Liver (tissue), 8 donors: ENCODE measurements at regions not wholly inside any gene's neighbourhood (a gene's known extent, or its start where the extent isn't known, plus 50 kb on each side); places are given as distances from the start of the nearest gene placed in this dataset.

ENCODE experiments used
- DNase-seq: peaks from one replicate; pipeline ENCODE4 v3.0.0-alpha.2; 2017; ENCODE audit warnings: low spot score
- H3K27ac ChIP-seq, 2 donors: one replicate each; pipeline ENCODE4 v1.7.0; 2013; ENCODE audit warnings: inconsistent platforms in 2 of 2, low read length in 2 of 2, control low read depth in 1 of 2, low read depth in 1 of 2, mild to moderate bottlenecking in 1 of 2
- H3K27me3 ChIP-seq, 4 donors: one replicate each; pipeline versions ENCODE4 v1.6.1 to v1.7.0; 2013; ENCODE audit warnings: low read length in 3 of 4, inconsistent platforms in 1 of 4, mild to moderate bottlenecking in 1 of 4, moderate library complexity in 1 of 4; ENCODE audit not compliant: control insufficient read depth in 4 of 4, insufficient read depth in 4 of 4
- H3K36me3 ChIP-seq, 4 donors: one replicate each; pipeline versions ENCODE4 v1.6.1 to v1.7.0; 2013; ENCODE audit warnings: low read length in 3 of 4, mild to moderate bottlenecking in 3 of 4, low read depth in 1 of 4, moderate library complexity in 1 of 4; ENCODE audit not compliant: control insufficient read depth in 4 of 4, insufficient read depth in 3 of 4
- H3K4me1 ChIP-seq, 4 donors: one replicate each; pipeline versions ENCODE4 v1.6.1 to v1.7.0; 2013; ENCODE audit warnings: low read length in 3 of 4, mild to moderate bottlenecking in 3 of 4, moderate library complexity in 1 of 4; ENCODE audit not compliant: control insufficient read depth in 4 of 4, insufficient read depth in 4 of 4
- H3K4me3 ChIP-seq, 3 donors: one replicate each; pipeline versions ENCODE4 v1.6.1 to v1.7.0; 2013; ENCODE audit warnings: low read length in 3 of 3, control low read depth in 1 of 3, low read depth in 1 of 3, mild to moderate bottlenecking in 1 of 3
- H3K9ac ChIP-seq, 2 donors: one replicate each; pipeline ENCODE4 v1.7.0; 2013; ENCODE audit warnings: low read length in 2 of 2, mild to moderate bottlenecking in 2 of 2, moderate library complexity in 2 of 2, control low read depth in 1 of 2, low read depth in 1 of 2
- H3K9me3 ChIP-seq, 4 donors: one replicate each; pipeline versions ENCODE4 v1.6.1 to v1.7.0; 2013; ENCODE audit warnings: low read length in 3 of 4; ENCODE audit not compliant: control insufficient read depth in 4 of 4
- EGR1 ChIP-seq, 2 donors: IDR thresholded peaks; 2 replicates each; pipeline ENCODE4 v1.6.1; 2016 to 2018; ENCODE audit warnings: antibody characterized with exemption in 2 of 2, low read depth in 2 of 2
- FOXA1 ChIP-seq: IDR thresholded peaks from 2 replicates; pipeline ENCODE4 v1.6.1; 2016; ENCODE audit warnings: antibody characterized with exemption
- FOXA2 ChIP-seq: IDR thresholded peaks from 2 replicates; pipeline ENCODE4 v1.6.1; 2016; ENCODE audit warnings: antibody characterized with exemption
- GABPA ChIP-seq, 2 donors: IDR thresholded peaks in 1 of 2; conservative IDR thresholded peaks in 1 of 2; 2 replicates each; pipeline ENCODE4 v1.6.1; 2016; ENCODE audit warnings: antibody characterized with exemption in 2 of 2, mild to moderate bottlenecking in 1 of 2, moderate library complexity in 1 of 2
- HNF4A ChIP-seq, 2 donors: conservative IDR thresholded peaks; 2 replicates each; pipeline ENCODE4 v1.6.1; 2016; ENCODE audit warnings: antibody characterized with exemption in 2 of 2, mild to moderate bottlenecking in 2 of 2
- HNF4G ChIP-seq: IDR thresholded peaks from 2 replicates; pipeline ENCODE4 v1.6.1; 2016; ENCODE audit warnings: antibody characterized with exemption
- JUND ChIP-seq, 2 donors: IDR thresholded peaks; 2 replicates each; pipeline ENCODE4 v1.6.1; 2016; ENCODE audit warnings: antibody characterized with exemption in 2 of 2
- MAX ChIP-seq: IDR thresholded peaks from 2 replicates; pipeline ENCODE4 v1.6.1; 2016; ENCODE audit warnings: antibody characterized with exemption
- NR2F2 ChIP-seq: IDR thresholded peaks from 2 replicates; pipeline ENCODE4 v1.6.1; 2016; ENCODE audit warnings: antibody characterized with exemption
- RAD21 ChIP-seq, 2 donors: IDR thresholded peaks; 2 replicates each; pipeline ENCODE4 v1.6.1; 2016; ENCODE audit warnings: antibody characterized with exemption in 2 of 2, mild to moderate bottlenecking in 2 of 2
- RXRA ChIP-seq, 2 donors: IDR thresholded peaks; 2 replicates each; pipeline ENCODE4 v1.6.1; 2017 to 2018; ENCODE audit warnings: antibody characterized with exemption in 2 of 2, mild to moderate bottlenecking in 1 of 2
- SP1 ChIP-seq: IDR thresholded peaks from 2 replicates; pipeline ENCODE4 v1.6.1; 2018; ENCODE audit warnings: antibody characterized with exemption, mild to moderate bottlenecking
- TAF1 ChIP-seq: conservative IDR thresholded peaks from 2 replicates; pipeline ENCODE4 v1.6.1; 2016; ENCODE audit warnings: antibody characterized with exemption, mild to moderate bottlenecking
- YY1 ChIP-seq: IDR thresholded peaks from 2 replicates; pipeline ENCODE4 v1.6.1; 2016; ENCODE audit warnings: antibody characterized with exemption, mild to moderate bottlenecking
- ZBTB33 ChIP-seq: IDR thresholded peaks from 2 replicates; pipeline ENCODE4 v1.6.1; 2016; ENCODE audit warnings: antibody characterized with exemption
- WGBS: extraction: QIAGEN DNeasy Blood & Tissue Kit; methylation state at CpG from one replicate; pipeline ENCODE4 v1.1.7; 2013; 5-methylcytosine and 5-hydroxymethylcytosine counted together
- TF ChIP-seq, protein P1 (sequence below): fragments of 150-350 bp; IDR thresholded peaks from 2 replicates; pipeline ENCODE4 v1.5.1; 2017; ENCODE audit warnings: improper control_type of control experiment, low read depth, low read length; ENCODE audit not compliant: missing input control
- TF ChIP-seq, protein P2 (sequence below): IDR thresholded peaks from 2 replicates; pipeline ENCODE4 v1.6.1; 2016; ENCODE audit warnings: antibody characterized with exemption
- TF ChIP-seq, protein P3 (sequence below): IDR thresholded peaks from 2 replicates; pipeline ENCODE4 v1.6.1; 2016; ENCODE audit warnings: antibody characterized with exemption, mild to moderate bottlenecking
- donor health status: healthy.
- donor health status: healthy.
- donor health status: healthy.
- donor health status: healthy.
- donor health status: healthy.

DNA sequence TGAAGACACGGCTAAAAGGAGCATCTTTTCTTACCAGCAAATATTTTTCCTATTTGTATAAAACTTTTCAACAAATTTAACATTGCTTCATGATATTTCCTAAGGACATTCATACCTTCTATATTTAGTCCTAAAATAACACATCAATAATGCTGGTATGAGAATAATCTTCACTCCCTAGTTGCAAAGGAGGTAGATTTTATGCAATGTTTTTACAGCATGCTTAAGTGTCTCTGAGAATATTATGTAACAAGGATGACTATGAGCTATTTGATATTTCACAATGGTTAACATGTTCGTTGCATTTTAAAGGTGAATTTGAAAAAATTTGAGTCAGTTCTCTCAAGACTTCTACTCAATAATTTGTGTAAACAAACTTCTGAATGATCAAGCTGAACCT, 506.7 kb downstream of the NUP35 start:
- H3K4me3 ChIP-seq, result no peak overlapping the region
- H3K27ac ChIP-seq, result no peak overlapping the region
- H3K27me3 ChIP-seq, result no peaks in the 10 kb centered on the region
- 63% methylated on average over 2 of the region's 2 CpGs for WGBS
- no peak for DNase-seq
- no peaks in the 10 kb centered on the region for H3K9me3 ChIP-seq
- TF ChIP-seq GABPA (IDR thresholded peaks at IDR 0.05 in 1 of 2, conservative IDR thresholded peaks at IDR 0.05 in 1 of 2), result no peak
- no peak for TF ChIP-seq NR2F2
- TF ChIP-seq RXRA (IDR thresholded peaks at IDR 0.05), result no peak
- TF ChIP-seq JUND (IDR thresholded peaks at IDR 0.05), result no peak
- TF ChIP-seq HNF4A (conservative IDR thresholded peaks at IDR 0.05), result no peak
- TF ChIP-seq ZBTB33, result no peak
- no peak for TF ChIP-seq FOXA2
- TF ChIP-seq YY1, result no peak
- TF ChIP-seq, protein P1, sequence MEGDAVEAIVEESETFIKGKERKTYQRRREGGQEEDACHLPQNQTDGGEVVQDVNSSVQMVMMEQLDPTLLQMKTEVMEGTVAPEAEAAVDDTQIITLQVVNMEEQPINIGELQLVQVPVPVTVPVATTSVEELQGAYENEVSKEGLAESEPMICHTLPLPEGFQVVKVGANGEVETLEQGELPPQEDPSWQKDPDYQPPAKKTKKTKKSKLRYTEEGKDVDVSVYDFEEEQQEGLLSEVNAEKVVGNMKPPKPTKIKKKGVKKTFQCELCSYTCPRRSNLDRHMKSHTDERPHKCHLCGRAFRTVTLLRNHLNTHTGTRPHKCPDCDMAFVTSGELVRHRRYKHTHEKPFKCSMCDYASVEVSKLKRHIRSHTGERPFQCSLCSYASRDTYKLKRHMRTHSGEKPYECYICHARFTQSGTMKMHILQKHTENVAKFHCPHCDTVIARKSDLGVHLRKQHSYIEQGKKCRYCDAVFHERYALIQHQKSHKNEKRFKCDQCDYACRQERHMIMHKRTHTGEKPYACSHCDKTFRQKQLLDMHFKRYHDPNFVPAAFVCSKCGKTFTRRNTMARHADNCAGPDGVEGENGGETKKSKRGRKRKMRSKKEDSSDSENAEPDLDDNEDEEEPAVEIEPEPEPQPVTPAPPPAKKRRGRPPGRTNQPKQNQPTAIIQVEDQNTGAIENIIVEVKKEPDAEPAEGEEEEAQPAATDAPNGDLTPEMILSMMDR, result no peak
- no peak for TF ChIP-seq RAD21 (IDR thresholded peaks at IDR 0.05)
- no peak for TF ChIP-seq EGR1 (IDR thresholded peaks at IDR 0.05; ENCODE audit: low read depth in 2 of 2)
- no peak for TF ChIP-seq FOXA1
- TF ChIP-seq MAX, result no peak
- TF ChIP-seq, protein P2, sequence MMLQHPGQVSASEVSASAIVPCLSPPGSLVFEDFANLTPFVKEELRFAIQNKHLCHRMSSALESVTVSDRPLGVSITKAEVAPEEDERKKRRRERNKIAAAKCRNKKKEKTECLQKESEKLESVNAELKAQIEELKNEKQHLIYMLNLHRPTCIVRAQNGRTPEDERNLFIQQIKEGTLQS, result no peak
- TF ChIP-seq TAF1, result no peak
- TF ChIP-seq, protein P3, sequence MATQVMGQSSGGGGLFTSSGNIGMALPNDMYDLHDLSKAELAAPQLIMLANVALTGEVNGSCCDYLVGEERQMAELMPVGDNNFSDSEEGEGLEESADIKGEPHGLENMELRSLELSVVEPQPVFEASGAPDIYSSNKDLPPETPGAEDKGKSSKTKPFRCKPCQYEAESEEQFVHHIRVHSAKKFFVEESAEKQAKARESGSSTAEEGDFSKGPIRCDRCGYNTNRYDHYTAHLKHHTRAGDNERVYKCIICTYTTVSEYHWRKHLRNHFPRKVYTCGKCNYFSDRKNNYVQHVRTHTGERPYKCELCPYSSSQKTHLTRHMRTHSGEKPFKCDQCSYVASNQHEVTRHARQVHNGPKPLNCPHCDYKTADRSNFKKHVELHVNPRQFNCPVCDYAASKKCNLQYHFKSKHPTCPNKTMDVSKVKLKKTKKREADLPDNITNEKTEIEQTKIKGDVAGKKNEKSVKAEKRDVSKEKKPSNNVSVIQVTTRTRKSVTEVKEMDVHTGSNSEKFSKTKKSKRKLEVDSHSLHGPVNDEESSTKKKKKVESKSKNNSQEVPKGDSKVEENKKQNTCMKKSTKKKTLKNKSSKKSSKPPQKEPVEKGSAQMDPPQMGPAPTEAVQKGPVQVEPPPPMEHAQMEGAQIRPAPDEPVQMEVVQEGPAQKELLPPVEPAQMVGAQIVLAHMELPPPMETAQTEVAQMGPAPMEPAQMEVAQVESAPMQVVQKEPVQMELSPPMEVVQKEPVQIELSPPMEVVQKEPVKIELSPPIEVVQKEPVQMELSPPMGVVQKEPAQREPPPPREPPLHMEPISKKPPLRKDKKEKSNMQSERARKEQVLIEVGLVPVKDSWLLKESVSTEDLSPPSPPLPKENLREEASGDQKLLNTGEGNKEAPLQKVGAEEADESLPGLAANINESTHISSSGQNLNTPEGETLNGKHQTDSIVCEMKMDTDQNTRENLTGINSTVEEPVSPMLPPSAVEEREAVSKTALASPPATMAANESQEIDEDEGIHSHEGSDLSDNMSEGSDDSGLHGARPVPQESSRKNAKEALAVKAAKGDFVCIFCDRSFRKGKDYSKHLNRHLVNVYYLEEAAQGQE, result no peak
- no peak for TF ChIP-seq SP1
- TF ChIP-seq HNF4G, result no peak
- H3K4me1 ChIP-seq, result no peaks in the 10 kb centered on the region
- no peak overlapping the region for H3K9ac ChIP-seq
- H3K36me3 ChIP-seq, result no peaks in the 10 kb centered on the region

DNA sequence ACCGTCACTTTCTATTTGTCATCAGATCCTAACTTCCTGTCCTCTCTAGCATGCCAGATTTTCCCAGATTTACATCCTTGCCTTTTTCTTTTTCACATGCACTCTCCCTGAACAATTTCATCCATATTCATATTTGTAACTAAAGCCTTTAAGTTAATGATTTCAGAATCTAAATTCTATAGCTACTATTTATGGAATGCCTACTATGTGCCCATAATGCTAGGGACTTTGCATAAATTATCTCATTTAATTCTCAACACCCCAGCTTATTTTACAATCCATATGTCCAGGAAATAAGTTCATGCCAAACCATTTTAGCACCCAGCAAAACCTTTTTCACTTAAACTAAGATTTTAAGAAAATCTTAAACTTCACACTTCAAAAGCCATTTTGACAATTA, 531.9 kb downstream of the NUP35 start:
- no peak for DNase-seq
- TF ChIP-seq RXRA (IDR thresholded peaks at IDR 0.05) (no peak), JUND (IDR thresholded peaks at IDR 0.05) (no peak), TAF1 (no peak), FOXA1 (no peak), YY1 (no peak), ZBTB33 (no peak), NR2F2 (no peak)
- TF ChIP-seq, protein P2, result no peak
- Histone ChIP-seq H3K4me1 (no peaks in the 10 kb centered on the region), H3K9me3 (peaks cover 0 to 3% (median 1%) of the 10 kb centered on the region in 4 donors), H3K27me3 (no peaks in the 10 kb centered on the region), H3K27ac (no peak overlapping the region), H3K9ac (no peak overlapping the region), H3K4me3 (no peak overlapping the region), H3K36me3 (no peaks in the 10 kb centered on the region)
- WGBS, result 54% methylated on average over 1 of the region's 1 CpG
